GM19455 (cell line): ENCODE measurements at regions not wholly inside any gene's neighbourhood (a gene's known extent, or its start where the extent isn't known, plus 50 kb on each side); places are given as distances from the start of the nearest gene placed in this dataset.
"Not testable (repeated sequence)": the region's sequence is repeated elsewhere in the genome, so short reads cannot be mapped to it uniquely, and the experiment has no call there.

Experiments used
- ATAC-seq: cut with Tn5 transposase; IDR thresholded peaks from one replicate; pipeline ENCODE4 v1.9.1; 2021; ENCODE audit not compliant: unreplicated experiment

DNA sequence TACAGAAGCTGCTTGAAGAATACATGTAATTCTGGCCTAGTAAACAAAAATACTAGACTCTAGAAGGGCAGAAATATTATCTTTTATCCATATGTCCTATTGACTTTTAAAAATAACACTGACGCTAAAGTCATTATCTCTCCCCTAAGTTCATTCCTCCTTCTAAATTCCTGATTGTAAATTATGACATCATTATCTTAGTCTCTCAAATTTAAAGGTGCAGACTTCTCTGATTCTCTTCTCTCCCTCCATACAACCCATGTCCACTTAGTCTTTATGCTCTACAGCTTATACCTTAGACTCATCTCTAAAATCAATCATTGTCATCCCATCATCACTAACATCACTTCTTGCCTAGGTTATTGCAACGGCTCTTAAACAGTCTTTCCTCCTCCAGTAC lies 327.9 kb upstream of the GRIA3 start:
- no peak for ATAC-seq

DNA sequence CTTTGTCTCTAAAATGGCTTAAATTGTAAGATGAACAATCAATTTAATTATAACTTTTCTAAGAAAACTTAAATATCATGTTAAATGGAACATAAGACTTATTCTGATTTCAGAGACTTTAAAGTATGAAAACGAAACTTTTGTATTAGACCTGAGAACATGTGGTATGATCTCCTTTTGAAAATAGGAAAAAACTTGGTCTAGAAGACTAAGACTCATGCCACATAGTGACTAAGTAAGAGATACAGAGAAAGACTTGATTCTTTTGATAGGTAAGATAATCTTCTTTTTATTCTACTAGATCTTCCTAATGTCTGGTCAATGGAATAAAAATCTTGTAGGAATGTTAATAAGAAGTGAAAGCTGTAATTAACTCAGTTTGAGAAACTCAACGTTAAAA lies 326.3 kb upstream of the GRIA3 start:
- ATAC-seq: no peak

DNA sequence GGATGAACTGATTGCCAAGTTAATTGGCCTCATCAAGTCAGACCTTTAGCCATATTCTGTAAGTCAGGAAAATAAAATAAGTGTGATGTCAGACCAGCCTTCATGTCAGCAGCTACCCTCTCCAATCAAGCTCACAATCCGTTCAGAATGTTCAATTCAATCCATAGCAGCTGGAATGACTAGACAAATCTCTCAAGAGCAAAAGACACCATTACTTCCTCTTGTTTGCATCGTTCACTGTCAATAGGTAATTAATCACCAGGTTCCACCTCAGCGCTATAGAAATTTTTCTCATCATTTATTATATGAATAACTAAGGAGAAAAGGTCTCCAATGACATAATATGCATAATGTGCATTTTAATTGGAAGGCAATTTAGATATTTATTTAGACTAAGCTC lies 321.0 kb upstream of the GRIA3 start:
- no peak for ATAC-seq

DNA sequence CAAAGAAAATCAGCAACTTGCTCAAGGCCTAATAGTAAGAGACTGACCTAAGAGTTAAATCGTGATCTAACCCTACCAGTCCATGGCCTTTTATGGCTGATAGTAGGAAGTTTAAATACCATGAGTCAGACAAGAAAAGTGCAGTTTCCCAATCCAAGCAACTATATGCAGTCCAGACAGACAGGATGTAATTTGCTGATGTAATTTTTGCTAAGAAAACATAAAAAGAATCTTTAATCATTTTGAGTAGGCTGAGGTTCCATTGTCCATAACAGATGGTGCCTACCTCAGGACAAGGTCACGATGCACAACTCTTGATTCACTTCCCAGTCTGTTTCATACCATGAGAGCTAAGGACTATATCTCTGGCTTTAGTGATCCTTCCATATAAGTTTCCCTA lies 317.5 kb upstream of the GRIA3 start:
- no peak for ATAC-seq

DNA sequence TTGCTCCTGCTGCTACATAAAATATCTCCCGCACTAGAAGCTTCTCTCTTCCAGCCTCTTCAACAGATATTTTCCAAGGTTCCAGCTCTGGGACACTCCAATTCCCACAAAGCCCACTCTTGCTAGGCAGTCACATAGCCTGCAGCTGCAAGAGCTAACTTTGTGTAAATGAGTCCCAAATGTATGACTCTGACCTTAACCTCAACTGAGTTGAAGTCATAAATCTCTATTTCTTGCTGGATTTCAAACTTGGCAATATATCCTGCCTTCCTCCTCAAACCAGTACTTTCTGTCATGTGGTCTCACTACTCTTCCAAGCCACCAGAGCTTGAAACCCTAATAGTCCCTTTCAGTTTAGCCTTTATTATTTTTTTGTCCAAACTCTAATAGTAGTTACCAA lies 315.4 kb upstream of the GRIA3 start:
- ATAC-seq: no peak

DNA sequence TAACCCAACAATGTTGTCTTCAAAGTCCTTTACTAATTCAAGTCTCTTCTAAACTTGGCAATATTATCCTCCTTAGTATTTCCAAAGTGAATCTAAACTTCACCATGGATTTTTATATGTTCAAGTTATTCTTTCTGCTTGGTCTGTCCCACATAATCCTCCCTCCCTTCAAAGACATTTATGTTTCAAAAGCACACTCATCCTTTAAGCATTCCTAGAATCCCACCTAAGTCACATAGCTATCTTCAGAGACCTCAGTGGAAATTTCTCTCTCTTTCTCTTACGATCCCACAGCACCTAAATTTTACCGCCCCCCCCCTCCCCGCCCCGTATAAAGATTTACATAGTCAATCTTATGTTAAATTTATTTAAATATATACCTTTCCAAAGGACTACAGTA lies 314.9 kb upstream of the GRIA3 start:
- no peak for ATAC-seq

DNA sequence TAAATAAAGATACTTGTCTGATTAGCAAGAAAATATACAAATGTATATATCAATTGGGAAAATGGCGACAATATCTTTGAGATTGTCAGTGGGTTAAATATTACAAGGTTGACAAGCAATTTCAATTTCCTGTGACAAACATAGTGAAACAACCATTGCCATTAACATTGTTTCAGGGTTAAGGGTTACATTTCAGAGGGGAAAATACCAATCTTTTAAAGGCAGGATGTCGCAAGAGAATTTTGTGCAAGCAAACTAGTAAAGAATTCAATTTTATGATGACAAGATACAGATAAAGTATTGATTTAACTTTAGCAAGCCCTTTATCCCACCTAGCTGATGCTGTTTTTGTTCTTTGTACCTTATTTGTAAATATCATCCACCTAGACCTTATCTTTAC lies 305.8 kb upstream of the GRIA3 start:
- no peak for ATAC-seq

DNA sequence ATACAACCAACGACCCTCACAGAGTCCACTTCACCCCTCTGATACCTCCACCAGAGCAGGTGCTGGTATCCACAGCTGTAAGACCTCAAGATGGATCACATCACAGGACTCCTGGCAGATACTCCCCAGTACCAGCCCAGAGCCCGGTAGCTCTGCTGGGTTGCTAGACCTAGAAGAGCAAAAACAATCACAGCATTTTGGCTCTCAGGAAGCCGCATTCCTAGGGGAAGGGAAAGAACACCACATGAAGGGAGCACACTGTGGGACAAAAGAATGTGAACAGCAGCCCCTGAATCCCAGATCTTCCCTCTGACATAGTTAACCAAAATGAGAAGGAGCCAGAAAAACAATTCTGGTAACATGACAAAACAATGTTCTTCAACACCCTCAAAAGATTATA lies 303.1 kb upstream of the GRIA3 start:
- no peak for ATAC-seq

DNA sequence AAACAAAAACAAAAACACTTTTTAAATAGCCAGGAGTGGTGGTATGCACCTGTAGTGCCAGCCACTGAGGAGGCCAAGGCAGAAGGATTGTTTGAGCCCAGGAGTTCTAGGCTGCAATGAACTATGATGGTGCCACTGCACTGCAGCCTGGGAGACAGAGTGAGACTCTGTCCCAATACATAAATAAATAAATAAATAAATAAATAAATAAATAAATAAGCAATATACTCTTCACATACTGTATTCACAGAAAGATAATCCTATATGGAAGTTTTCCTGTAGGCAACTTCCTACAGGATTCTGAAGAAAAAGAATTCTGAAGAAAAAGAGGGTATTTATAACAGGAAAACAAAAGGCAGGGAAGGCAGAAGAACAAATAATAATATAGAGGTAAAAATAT lies 293.3 kb upstream of the GRIA3 start:
- ATAC-seq: no peak

DNA sequence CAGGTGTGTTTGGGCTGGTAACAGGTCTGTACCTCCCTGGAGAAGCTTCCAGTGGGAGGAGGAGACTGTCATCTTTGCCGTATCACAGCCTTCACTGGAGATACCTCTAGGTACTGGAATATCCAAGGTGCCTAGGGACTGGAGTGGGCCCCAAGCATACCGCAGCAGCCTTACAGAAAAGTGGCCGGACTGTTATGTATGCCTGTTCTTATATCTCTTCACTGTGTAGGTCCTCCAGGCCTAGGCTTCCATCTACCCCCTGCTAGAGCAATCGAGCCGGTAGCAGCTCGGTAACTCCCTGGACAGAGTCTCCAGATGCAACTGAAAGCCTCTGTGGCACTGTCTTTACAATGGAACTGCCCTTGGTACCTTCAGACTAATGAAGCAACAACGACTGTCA lies 277.4 kb upstream of the GRIA3 start:
- no peak for ATAC-seq

DNA sequence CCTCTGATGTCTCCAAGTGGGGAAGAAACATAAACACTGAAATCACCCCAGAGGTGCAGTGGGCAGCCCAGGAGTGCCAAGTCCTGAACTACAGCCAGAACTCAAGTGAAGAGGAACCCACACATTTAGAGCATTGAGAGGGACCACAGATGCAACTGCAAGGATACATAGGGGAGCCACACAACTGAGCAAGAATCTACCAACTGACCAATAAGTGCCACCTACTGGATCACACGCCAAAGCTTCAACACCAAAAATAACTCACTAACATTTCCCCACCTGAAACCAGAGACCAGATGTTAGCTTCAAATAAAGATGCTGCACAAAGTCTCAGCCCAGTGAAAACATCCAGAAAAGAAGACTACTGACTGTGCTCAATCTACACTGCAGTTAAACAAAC lies 276.7 kb upstream of the GRIA3 start:
- no peak for ATAC-seq

DNA sequence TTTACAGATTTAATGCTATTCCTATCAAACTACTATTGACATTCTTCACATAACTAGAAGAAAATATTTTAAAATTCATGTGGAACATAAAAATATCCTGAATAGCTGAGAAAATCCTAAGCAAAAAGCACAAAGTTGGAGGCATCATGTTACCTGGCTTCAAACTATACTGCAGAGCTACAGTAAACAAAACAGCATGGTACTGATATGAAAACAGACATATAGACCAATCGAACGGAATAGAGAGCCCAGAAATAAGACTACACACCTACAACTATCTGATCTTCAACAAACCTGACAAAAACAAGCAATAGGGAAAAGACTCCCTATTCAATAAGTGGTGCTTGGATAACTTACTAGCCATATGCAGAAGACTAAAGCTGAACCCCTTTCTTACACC lies 273.4 kb upstream of the GRIA3 start:
- no peak for ATAC-seq

DNA sequence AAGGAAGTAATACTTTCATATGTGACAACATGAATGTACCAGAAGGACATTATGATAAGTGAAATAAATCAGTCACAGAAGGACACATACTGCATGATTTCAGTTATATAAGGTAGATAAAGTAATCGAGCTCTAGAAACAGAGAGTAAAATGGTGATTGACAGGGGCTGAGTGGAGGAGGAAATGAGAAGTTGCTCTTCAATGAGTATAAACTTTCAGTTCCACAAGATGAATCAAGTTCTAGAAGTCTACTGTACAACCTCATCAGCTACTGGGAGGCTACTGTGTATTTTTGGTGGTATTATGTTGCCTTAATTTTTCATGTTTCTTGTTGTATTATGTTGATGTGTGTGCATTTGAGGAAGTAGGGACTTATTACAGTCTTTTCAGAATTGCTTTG lies 270.9 kb upstream of the GRIA3 start:
- ATAC-seq: no peak

DNA sequence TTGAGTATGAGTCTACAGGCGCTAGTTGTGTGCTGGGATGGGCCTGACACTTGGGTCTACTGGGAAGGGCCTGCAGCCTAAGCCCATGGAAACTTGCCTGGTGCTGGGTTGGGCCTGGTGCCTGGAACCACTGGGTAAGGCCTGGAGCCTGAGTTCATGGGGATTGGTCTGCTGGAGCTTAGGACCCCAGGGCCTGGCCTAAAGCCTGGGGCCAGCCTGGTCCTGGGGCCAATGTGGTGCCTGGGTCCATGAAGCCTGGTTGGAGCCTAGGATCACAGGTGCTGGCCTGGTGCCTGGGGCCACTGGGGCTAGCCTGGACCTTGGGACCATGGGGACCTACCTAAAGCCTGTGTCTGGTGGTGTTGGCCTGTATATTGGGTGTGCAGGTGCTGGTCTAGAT lies 270.3 kb upstream of the GRIA3 start:
- ATAC-seq: no peak

DNA sequence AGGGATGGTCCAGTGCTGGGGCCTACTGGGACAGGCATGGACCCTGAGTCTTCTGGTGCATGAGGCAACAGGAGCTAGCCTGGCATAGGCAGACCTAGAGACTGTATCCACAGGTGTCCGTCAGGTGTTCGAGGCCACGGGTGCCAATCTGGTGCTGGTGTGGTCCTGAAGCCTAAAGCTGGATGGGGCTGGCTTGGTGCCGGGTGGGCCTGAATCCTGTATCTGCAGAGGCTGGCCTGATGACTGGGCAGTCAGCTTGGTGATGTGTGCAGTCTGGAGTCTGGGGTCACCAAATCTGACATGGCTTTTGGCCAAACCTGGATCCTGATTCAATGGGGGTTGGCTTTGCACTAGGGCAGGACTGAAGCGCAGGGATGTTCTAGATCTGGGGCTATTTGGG lies 269.8 kb upstream of the GRIA3 start:
- no peak for ATAC-seq

DNA sequence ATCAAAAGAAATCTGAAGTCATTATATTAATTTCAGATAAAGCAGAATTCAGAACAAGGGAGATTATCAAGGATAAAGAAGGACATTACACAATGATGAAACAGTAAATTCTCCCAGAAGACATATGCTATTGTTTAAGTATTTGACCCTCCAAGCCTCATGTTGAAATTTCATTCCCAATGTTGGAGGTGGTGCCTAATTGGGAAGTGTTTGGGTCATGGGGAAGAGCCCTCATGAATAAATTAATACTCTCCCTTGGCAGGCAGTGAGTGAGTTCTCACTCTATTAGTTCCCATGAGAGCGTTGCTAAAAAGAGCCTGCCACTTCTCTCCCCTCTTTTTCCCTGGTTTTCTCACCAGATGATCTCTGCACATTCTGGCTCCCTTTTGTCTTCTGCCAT lies 249.9 kb upstream of the GRIA3 start:
- ATAC-seq: no peak

DNA sequence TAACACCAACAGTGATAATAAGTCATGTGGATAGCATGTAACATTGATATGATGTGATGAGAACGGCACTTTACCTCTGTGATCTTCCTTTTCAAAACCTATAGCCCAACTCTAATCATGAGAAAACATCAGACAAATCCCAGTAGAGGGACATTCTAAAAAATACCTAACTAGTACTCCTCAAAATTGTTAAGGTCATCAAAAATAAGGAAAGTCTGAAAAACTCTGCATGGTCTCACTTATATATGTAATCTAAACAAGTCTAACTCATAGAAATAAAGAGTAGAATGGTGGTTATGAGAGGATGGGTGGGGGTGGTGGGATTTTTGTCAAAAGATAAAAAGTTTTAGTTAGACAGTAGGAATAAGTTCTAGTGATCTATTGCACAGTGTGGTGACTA lies 243.9 kb upstream of the GRIA3 start:
- no peak for ATAC-seq

DNA sequence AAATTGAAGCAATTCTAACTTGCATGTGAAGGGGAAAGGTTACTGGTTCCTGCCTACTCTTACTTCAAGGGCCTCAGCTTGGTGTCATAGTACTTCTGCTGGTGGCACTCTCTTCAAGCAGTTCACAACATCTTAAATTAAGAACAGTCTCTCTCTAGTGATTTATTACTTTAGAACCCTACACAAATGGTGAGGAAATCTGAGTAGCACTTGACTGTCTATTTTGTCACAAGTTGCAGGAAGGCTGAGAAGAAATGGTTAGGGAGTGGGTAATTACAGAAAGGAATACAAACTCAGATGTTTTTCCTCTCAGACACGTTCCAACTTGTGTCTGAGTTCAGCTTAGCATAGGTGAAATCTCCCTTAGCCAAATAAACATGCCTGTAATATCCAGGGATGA lies 242.3 kb upstream of the GRIA3 start:
- no peak for ATAC-seq

DNA sequence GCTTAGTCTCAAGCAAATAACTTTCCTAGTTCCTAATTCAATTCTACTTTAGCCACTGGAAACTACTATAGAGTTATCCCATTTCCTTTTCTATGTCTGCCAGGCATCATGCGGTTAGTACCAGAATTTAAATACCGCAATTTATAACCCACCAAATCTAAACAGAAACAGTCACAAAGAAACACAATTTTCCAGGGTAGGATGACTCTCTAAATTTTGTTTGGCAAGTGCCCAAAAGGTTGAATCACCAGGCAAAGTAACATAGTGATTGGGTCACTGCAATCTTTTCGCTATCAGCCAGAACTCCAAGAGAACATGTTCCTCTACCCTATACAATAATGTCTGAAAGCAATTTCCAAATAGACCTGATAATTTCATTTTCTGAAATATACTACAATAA lies 240.2 kb upstream of the GRIA3 start:
- no peak for ATAC-seq

DNA sequence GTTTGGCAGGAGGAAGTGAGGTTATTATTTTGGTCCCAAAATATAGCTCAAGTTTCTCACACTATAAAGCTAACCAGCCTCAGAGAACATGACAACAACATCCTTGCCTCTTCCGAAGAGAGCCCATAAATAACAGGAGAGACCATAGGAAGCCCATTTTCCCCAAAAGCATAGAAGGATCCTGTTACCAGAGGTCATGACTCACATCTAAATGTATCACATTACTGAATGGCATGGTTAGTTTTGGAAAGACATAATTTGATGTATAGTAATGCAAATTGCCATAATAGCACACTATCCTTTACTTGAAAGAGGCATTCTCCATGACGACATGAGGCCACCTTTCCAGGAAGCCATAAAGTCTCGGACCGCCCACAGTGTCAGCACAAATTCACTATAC lies 238.8 kb upstream of the GRIA3 start:
- no peak for ATAC-seq

DNA sequence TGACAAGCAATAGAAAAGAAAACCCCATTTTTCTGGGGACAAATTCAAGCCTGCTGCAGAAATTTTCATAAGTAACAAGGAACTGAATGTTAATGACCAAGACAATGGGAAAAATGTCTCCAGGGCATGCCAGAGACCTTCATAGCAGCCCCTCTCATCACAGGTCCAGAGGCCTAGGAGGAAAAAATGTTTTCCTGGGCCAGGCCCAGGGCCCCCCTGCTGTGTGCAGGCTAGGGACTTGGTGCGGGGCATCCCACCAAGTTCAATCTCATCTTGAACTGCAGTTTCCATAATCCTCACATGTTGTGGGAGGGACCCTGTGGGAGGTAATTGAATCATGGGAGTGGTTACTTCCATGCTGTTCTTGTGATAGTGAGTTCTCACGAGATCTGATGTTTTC lies 211.5 kb upstream of the GRIA3 start:
- no peak for ATAC-seq

DNA sequence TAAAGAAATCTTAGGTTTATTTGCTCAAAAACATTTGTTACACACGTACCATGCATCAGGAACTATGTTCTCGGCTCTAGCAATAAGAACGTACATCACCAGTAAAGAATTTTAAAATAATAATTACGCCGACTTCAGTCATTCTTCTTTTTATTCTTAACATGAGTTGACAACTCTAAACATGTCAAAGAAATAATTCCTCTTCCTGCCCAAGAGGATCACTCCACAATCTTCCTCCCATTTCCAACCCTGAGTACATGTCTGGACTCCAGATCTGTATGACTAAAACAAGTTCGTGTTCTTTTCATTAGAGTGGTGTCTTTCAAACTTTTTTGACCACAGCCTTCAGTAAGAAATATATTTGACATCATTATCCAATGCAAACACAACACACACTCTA lies 201.6 kb upstream of the GRIA3 start:
- ATAC-seq: no peak

DNA sequence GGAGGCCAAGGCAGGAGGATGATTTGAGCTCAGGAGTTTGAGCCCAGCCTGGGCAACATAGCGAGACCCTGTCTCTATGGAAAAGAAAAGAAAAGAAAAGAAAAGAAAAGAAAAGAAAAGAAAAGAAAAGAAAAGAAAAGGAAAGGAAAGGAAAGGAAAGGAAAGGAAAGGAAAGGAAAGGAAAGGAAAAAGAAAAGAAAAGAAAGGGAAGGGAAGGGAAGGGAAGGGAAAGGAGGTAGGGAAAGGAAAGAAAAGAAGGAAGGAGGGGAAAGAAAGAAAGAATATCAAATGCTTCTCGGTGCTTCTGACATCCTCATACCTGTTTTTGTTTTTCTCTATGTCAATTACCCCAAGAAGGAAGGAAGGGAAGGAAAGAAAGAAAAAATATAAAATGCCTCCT lies 181.2 kb upstream of the GRIA3 start:
- not testable (repeated sequence) for ATAC-seq

DNA sequence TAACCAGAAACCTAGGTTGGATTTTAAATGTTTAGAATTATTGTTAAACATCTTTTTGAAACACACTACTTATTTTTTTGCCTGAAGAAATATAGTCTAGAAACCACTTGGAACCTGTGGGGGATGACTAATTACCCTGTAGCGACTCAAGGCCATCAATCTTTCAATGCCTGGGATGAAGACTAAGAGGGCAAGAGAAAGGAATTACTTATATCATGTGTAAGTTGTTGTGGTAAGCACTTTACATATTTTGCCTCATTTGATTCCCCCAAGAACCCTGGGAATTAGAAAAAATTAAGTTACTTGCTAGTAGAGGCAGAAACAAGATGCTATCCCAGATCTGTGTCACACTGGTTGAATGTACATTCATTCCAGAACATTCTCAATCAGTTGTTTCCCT lies 170.9 kb upstream of the GRIA3 start:
- no peak for ATAC-seq
